A673 (cell line): ENCODE measurements at regions not wholly inside any gene's neighbourhood (a gene's known extent, or its start where the extent isn't known, plus 50 kb on each side); places are given as distances from the start of the nearest gene placed in this dataset.

Source experiments
- BruUV-seq: library from RNA; stranded (reverse); fragments of 400-500 nt; replicated peaks from 2 replicates; lab custom pipeline; 2021; lab: Mats Ljungman, UMichigan
- CTCF ChIA-PET: fragments of 300-600 bp; sonication (Branson Sonifier 250); formaldehyde crosslinking; loops from one replicate; lab custom pipeline; 2022; ENCODE audit warnings: antibody characterized with exemption; lab: Charles Lee
- POLR2A ChIA-PET: fragments of 300-600 bp; sonication (Branson Sonifier 250); formaldehyde crosslinking; loops from one replicate; lab custom pipeline; 2022; ENCODE audit warnings: antibody characterized with exemption; ENCODE audit not compliant: low non-redundant PET; lab: Charles Lee
- DNase-seq: peaks from one replicate; pipeline ENCODE4 v3.0.0-alpha.2; 2015; ENCODE audit warnings: low spot score
- H3K27ac ChIP-seq: fragments of 200-600 bp; sonication (generic); 2 replicates; pipeline ENCODE4 v1.5.1; 2016; ENCODE audit warnings: mixed run types, low read depth, mild to moderate bottlenecking, mixed read lengths, antibody characterized with exemption, low read length; ENCODE audit not compliant: poor library complexity, severe bottlenecking
- H3K27me3 ChIP-seq: fragments of 200-600 bp; sonication (generic); replicated peaks from 2 replicates; pipeline ENCODE4 v1.6.1; 2017; ENCODE audit warnings: mixed run types, low read depth, mild to moderate bottlenecking, mixed read lengths, antibody characterized with exemption, low read length; ENCODE audit not compliant: insufficient read depth, poor library complexity
- H3K36me3 ChIP-seq: fragments of 200-600 bp; sonication (generic); 2 replicates; pipeline ENCODE4 v1.6.1; 2016; ENCODE audit warnings: mixed run types, mild to moderate bottlenecking, mixed read lengths, antibody characterized with exemption, low read length; ENCODE audit not compliant: insufficient read depth, poor library complexity, severe bottlenecking
- H3K4me1 ChIP-seq: fragments of 200-600 bp; sonication (generic); 2 replicates; pipeline ENCODE4 v1.6.1; 2017; ENCODE audit warnings: mixed run types, mild to moderate bottlenecking, mixed read lengths, antibody characterized with exemption, low read length; ENCODE audit not compliant: insufficient read depth, poor library complexity, severe bottlenecking
- H3K4me3 ChIP-seq: fragments of 200-600 bp; sonication (generic); 2 replicates; pipeline ENCODE4 v1.5.1; 2016; ENCODE audit warnings: low read depth, mixed run types, mild to moderate bottlenecking, mixed read lengths, low read length; ENCODE audit not compliant: poor library complexity, severe bottlenecking
- H3K9me3 ChIP-seq: fragments of 200-600 bp; sonication (generic); 2 replicates; pipeline ENCODE4 v1.6.1; 2016; ENCODE audit warnings: mixed run types, low read depth, mild to moderate bottlenecking, mixed read lengths, antibody characterized with exemption, low read length; ENCODE audit not compliant: poor library complexity, severe bottlenecking
- EZH2 ChIP-seq: fragments of 200-600 bp; sonication (generic); IDR thresholded peaks from 2 replicates; pipeline ENCODE4 v1.6.1; 2017; ENCODE audit warnings: borderline replicate concordance, low read depth, mild to moderate bottlenecking, mixed read lengths, antibody characterized with exemption, low read length; ENCODE audit not compliant: poor library complexity, severe bottlenecking
- intact Hi-C: fragments of 100-400 bp; cut with micrococcal nuclease; formaldehyde crosslinking; loops from one replicate; pipeline ENCODE4 v1.10.0; 2022; ENCODE audit not compliant: unreplicated experiment
- TF ChIP-seq, protein P1 (sequence below): fragments of 300-800, 200-600 bp; sonication (generic); conservative IDR thresholded peaks from 2 replicates; pipeline ENCODE4 v1.5.1; 2017; ENCODE audit warnings: low read depth, mild to moderate bottlenecking, antibody characterized with exemption, low read length, moderate library complexity, mixed read lengths

DNA sequence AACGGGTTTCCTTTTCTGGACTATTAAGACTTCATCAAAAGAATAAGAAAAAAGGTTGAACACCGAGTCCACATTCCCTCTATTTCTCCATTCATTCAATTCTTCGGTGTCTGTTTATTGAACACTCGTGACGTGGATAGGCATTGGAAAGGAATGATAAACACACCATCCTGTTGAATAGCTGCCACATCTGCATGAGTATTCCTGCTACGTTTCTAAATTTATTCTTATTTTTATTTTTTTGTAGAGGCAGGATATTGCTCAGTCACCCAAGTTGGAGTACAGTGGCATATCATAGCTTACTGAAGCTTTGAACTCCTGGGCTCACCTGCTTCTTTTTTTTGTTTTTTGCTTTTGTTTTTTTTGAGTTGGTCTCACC is 80.8 kb upstream of the CIBAR2 start:
- ChIA-PET POLR2A (no interaction called here), CTCF (no interaction called here)
- no peak overlapping the region for H3K27ac ChIP-seq
- DNase-seq: no peak
- peaks cover 8% of the 10 kb centered on the region for H3K36me3 ChIP-seq
- TF ChIP-seq EZH2: no peak
- TF ChIP-seq, protein P1, sequence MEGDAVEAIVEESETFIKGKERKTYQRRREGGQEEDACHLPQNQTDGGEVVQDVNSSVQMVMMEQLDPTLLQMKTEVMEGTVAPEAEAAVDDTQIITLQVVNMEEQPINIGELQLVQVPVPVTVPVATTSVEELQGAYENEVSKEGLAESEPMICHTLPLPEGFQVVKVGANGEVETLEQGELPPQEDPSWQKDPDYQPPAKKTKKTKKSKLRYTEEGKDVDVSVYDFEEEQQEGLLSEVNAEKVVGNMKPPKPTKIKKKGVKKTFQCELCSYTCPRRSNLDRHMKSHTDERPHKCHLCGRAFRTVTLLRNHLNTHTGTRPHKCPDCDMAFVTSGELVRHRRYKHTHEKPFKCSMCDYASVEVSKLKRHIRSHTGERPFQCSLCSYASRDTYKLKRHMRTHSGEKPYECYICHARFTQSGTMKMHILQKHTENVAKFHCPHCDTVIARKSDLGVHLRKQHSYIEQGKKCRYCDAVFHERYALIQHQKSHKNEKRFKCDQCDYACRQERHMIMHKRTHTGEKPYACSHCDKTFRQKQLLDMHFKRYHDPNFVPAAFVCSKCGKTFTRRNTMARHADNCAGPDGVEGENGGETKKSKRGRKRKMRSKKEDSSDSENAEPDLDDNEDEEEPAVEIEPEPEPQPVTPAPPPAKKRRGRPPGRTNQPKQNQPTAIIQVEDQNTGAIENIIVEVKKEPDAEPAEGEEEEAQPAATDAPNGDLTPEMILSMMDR: no peak
- H3K9me3 ChIP-seq: no peaks in the 10 kb centered on the region
- no peak overlapping the region for H3K4me3 ChIP-seq
- BruUV-seq: no TSS peak
- H3K4me1 ChIP-seq: no peaks in the 10 kb centered on the region
- no peaks in the 10 kb centered on the region for H3K27me3 ChIP-seq
- intact Hi-C loops: no loop called here

DNA sequence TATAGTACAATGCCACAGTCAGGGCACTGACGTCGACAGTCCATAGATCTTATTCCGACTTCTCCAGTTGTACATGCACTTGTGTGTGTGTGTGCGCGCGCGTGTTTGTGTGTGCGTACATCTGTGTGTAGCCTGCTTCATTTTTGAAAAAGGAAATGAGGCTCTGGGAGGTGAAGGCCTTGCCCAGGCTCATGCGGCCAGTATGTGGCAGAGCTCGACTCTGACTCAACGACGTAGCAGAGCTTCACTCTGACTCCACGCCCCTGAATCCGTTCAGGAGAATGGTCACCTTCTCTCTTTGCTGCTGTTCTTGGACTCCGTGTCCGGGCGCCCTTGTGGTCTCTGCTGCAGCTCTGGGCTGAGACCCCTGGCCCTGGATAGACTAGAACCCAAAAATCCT is 81.6 kb upstream of the CIBAR2 start:
- Histone ChIP-seq H3K9me3 (no peaks in the 10 kb centered on the region), H3K27ac (no peak overlapping the region), H3K27me3 (no peaks in the 10 kb centered on the region), H3K4me1 (no peaks in the 10 kb centered on the region), H3K36me3 (peaks cover 8% of the 10 kb centered on the region), H3K4me3 (no peak overlapping the region)
- ChIA-PET CTCF (no interaction called here), POLR2A (interaction anchor here (0.5 kb wide), 1 partner anchor 256 kb away, joined by 5 read pairs; no protein-coding TSS in a partner anchor)
- DNase-seq: no peak
- no TSS peak for BruUV-seq
- TF ChIP-seq EZH2: no peak
- TF ChIP-seq, protein P1: no peak
- intact Hi-C loops: no loop called here

DNA sequence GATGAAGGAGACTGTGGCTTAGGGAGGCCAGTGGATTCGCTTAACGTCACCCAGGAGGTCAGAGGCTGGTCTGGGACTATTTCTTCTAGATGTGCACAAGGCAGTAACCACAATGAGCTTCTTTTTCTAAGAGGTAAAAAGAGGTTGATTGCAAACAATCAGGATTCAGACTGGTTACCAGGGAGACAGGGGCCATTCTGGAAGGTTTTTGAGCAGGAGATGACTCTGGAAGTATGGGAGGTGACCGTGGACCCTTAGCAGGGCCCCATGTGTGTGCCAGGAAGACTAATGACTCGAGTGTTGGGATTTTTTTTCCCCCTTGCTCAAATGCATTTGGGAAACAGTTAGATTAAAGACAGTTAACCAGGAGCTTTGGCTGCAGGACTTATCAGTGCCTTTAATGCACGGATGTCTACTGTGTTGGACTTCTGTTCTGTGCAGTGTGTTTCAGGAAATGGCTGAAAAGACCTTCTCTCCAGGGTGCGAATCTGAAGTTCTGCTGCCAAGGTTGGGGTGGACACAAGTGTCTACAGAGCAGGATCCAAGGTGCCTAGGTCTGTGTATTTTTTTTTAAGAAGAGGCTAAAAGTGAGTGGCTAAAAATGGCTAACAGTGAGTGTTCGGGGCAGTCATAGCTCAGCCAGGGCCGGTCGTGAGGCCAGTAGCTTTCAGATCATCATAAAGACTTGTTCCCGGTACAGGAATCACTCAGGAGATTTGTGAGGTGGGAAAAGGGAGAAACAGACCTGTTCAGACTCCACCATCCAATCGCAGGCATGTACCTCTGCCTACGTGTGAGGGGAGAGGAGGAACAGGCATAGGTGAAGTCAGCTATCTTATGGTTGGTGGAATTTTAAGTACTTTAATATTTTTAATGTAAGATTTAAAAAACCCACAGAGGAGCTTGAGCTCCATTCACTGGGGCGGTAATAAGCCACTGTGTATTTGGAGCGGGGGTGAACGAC is 82.3 kb upstream of the CIBAR2 start:
- no peak for DNase-seq
- peak overlapping the region; percentile 30 for H3K27ac ChIP-seq
- H3K27me3 ChIP-seq: no peaks in the 10 kb centered on the region
- no peaks in the 10 kb centered on the region for H3K9me3 ChIP-seq
- H3K4me1 ChIP-seq: no peaks in the 10 kb centered on the region
- TF ChIP-seq, protein P1: no peak
- TF ChIP-seq EZH2: no peak
- BruUV-seq: no TSS peak
- ChIA-PET POLR2A (interaction anchor here (0.5 to 0.6 kb wide), 2 partner anchors 255 to 476 kb away, joined by 4 to 5 read pairs; no protein-coding TSS in a partner anchor), CTCF (no interaction called here)
- intact Hi-C loops: no loop called here
- peaks cover 8% of the 10 kb centered on the region for H3K36me3 ChIP-seq
- H3K4me3 ChIP-seq: no peak overlapping the region
